Type B pancreatic cell (in vitro differentiated cells): ENCODE measurements at regions not wholly inside any gene's neighbourhood (a gene's known extent, or its start where the extent isn't known, plus 50 kb on each side); places are given as distances from the start of the nearest gene placed in this dataset.
"Not testable (repeated sequence)": the region's sequence is repeated elsewhere in the genome, so short reads cannot be mapped to it uniquely, and the experiment has no call there.

Experiments
- DNase-seq: peaks from one replicate; pipeline ENCODE4 v3.0.0; 2021; ENCODE audit warnings: mixed read lengths; ENCODE audit not compliant: unreplicated experiment; ENCODE audit errors: extremely low spot score
- H3K27ac Mint-ChIP-seq: 2 replicates; pipeline ENCODE4 v1.8.0; 2021; ENCODE audit warnings: mild to moderate bottlenecking, mixed read lengths
- H3K27me3 Mint-ChIP-seq: 2 replicates; pipeline ENCODE4 v1.8.0; 2021; ENCODE audit warnings: mixed read lengths
- H3K36me3 Mint-ChIP-seq: 2 replicates; pipeline ENCODE4 v1.8.0; 2021; ENCODE audit warnings: mixed read lengths
- H3K4me1 Mint-ChIP-seq: one replicate; pipeline ENCODE4 v1.8.0; 2021; ENCODE audit warnings: mixed read lengths; ENCODE audit not compliant: unreplicated experiment
- H3K4me3 Mint-ChIP-seq: 2 replicates; pipeline ENCODE4 v1.8.0; 2021; ENCODE audit warnings: mild to moderate bottlenecking, mixed read lengths
- H3K9me3 Mint-ChIP-seq: 2 replicates; pipeline ENCODE4 v1.8.0; 2021; ENCODE audit warnings: mixed read lengths
- CTCF ChIP-seq: fragments of 200-600 bp; sonication (generic); conservative IDR thresholded peaks from 2 replicates; pipeline ENCODE4 v1.5.0; 2021; ENCODE audit warnings: antibody characterized with exemption, mild to moderate bottlenecking

- Mint-ChIP-seq H3K9me3 (no peaks in the 10 kb centered on the region), H3K27me3 (peaks cover 7% of the 10 kb centered on the region), H3K4me1 (peaks cover 14% of the 10 kb centered on the region), H3K36me3 (no peaks in the 10 kb centered on the region), H3K4me3 (peak overlapping the region; percentile 12), H3K27ac (peak overlapping the region; percentile 19)
- no peak for TF ChIP-seq CTCF
- DNase-seq = no peak
Measured at GRCh38 chr2:128594953-128595677, 276.4 kb upstream of the HS6ST1 start.

- H3K4me1 Mint-ChIP-seq = peaks cover 19% of the 10 kb centered on the region
- peaks cover 7% of the 10 kb centered on the region for H3K27me3 Mint-ChIP-seq
- no peak for DNase-seq
- TF ChIP-seq CTCF = no peak
- no peak overlapping the region for H3K4me3 Mint-ChIP-seq
- no peaks in the 10 kb centered on the region for H3K9me3 Mint-ChIP-seq
- no peaks in the 10 kb centered on the region for H3K36me3 Mint-ChIP-seq
- H3K27ac Mint-ChIP-seq = no peak overlapping the region
Measured at GRCh38 chr2:128595763-128596395, 277.2 kb upstream of the HS6ST1 start.

DNA sequence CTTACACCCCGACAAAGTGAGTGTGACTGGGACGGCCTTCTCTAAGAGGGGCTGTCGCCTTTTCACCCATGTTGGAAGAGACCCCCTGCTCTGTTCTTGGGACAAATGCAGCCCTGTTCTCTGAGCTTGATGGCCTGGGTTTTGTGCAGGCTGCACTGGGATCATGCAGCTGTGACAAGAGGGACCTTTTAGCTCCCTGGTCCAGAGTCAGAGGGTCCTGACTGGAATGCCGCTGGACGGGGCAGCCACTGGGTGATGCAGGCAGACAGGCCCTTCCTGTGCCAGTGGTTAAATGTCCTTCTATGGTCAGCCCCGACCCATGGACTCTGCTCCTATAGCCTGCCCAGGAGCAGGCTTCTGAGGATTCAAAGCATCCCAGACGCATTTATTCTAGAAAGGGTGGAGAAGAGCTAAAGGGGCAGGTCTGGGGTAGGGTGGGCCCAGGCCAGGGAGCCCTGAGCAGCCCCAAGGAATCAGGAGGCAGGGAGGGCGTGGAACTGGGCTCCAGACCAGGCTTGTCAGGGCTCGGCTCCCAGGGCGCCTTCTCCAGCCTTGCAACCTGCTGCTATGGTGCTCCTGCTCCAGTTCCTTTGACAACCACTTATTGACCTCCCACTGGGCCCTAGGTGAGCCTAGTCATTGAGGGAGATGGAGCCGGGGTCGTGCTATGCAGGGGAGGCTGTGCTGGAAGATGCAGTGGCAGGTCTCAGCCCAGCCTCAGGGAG lies 277.9 kb upstream of the HS6ST1 start:
- peaks cover 19% of the 10 kb centered on the region for H3K4me1 Mint-ChIP-seq
- TF ChIP-seq CTCF = no peak

GRCh38 chr2:128597121-128597762 lies 278.6 kb upstream of the HS6ST1 start:
- Mint-ChIP-seq H3K27ac (no peak overlapping the region), H3K4me1 (peaks cover 19% of the 10 kb centered on the region), H3K9me3 (no peaks in the 10 kb centered on the region), H3K27me3 (peaks cover 7% of the 10 kb centered on the region), H3K4me3 (no peak overlapping the region), H3K36me3 (no peaks in the 10 kb centered on the region)
- no peak for DNase-seq
- TF ChIP-seq CTCF = no peak

More for the DNA sequence above, 277.9 kb upstream of the HS6ST1 start:
- DNase-seq = no peak
- Mint-ChIP-seq H3K36me3 (no peaks in the 10 kb centered on the region), H3K27ac (no peak overlapping the region), H3K9me3 (no peaks in the 10 kb centered on the region), H3K27me3 (peaks cover 7% of the 10 kb centered on the region), H3K4me3 (no peak overlapping the region)

GRCh38 chr2:128598260-128598659 lies 279.6 kb upstream of the HS6ST1 start:
- H3K4me3 Mint-ChIP-seq, DNase-seq, H3K36me3 Mint-ChIP-seq, H3K27ac Mint-ChIP-seq, H3K27me3 Mint-ChIP-seq, H3K9me3 Mint-ChIP-seq: not testable (repeated sequence)
- H3K4me1 Mint-ChIP-seq = peaks cover 16% of the 10 kb centered on the region
